IMR-90 (cell line): ENCODE measurements at regions not wholly inside any gene's neighbourhood (a gene's known extent, or its start where the extent isn't known, plus 50 kb on each side); places are given as distances from the start of the nearest gene placed in this dataset.

Source experiments
- CHD1 ChIP-seq: IDR thresholded peaks from 2 replicates; pipeline ENCODE4 v1.6.1; 2012; ENCODE audit warnings: low read depth, low read length, improper control_type of control experiment
- POLR2A ChIP-seq: IDR thresholded peaks from 2 replicates; pipeline ENCODE4 v1.6.1; 2012; ENCODE audit warnings: mild to moderate bottlenecking, low read depth, low read length
- RFX5 ChIP-seq: IDR thresholded peaks from 2 replicates; pipeline ENCODE4 v1.8.0; 2012; ENCODE audit warnings: low read depth, mild to moderate bottlenecking, low read length, moderate library complexity
- TF ChIP-seq, protein P1 (sequence below): conservative IDR thresholded peaks from 2 replicates; pipeline ENCODE4 v1.5.1; 2012; ENCODE audit warnings: mild to moderate bottlenecking, low read depth, low read length, improper control_type of control experiment

DNA sequence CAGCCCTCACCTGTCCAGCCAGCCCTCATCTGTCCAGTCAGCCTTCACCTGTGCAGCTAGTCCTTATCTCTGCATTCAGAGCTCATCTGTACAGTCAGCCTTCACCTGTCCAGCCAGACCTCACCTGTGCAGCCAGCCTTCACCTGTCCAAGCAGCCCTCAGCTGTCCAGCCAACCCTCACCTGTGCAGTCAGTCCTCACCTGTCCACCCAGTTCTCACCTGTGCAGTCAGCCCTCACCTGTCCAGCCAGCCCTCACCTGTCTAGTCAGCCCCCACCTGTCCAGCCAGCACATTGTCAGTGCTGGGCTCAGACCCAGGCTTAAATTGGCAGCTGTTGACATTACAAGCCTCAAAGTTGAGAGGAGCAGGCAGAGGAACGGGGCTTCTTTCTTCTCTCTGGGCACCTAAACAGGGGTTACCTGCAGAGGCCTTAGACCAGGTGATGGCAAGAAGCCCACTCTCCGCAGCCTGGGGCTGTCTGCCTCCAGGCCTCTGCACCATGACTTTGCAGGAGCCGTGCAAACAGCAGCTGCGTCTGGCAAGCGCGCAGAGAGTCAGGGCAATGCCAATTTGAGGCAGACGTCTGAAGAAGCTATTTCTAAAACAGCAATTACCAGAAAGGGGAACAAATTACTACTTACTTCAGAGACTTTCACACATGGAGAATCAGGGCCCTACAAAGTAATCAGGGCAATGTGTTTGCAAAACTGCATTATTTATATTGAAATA is 506.1 kb downstream of the NPHP4 start:
- TF ChIP-seq, protein P1, sequence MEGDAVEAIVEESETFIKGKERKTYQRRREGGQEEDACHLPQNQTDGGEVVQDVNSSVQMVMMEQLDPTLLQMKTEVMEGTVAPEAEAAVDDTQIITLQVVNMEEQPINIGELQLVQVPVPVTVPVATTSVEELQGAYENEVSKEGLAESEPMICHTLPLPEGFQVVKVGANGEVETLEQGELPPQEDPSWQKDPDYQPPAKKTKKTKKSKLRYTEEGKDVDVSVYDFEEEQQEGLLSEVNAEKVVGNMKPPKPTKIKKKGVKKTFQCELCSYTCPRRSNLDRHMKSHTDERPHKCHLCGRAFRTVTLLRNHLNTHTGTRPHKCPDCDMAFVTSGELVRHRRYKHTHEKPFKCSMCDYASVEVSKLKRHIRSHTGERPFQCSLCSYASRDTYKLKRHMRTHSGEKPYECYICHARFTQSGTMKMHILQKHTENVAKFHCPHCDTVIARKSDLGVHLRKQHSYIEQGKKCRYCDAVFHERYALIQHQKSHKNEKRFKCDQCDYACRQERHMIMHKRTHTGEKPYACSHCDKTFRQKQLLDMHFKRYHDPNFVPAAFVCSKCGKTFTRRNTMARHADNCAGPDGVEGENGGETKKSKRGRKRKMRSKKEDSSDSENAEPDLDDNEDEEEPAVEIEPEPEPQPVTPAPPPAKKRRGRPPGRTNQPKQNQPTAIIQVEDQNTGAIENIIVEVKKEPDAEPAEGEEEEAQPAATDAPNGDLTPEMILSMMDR = no peak
- no peak for TF ChIP-seq POLR2A
- no peak for TF ChIP-seq RFX5
- TF ChIP-seq CHD1 = no peak
